Activated CD4-positive, alpha-beta T cell treated with anti-CD3 and anti-CD28 coated beads, Interleukin-2, amount 10 ng/mL, durations not matched to agents 24 days and 14 days (primary cell): ENCODE measurements at regions not wholly inside any gene's neighbourhood (a gene's known extent, or its start where the extent isn't known, plus 50 kb on each side); places are given as distances from the start of the nearest gene placed in this dataset.

ENCODE experiments used
- DNase-seq: peaks from one replicate; pipeline ENCODE4 v3.0.0; 2022
- H3K27ac Mint-ChIP-seq: one replicate; pipeline ENCODE4 v1.8.0; 2022; ENCODE audit warnings: mild to moderate bottlenecking, mixed read lengths
- H3K27me3 Mint-ChIP-seq: one replicate; pipeline ENCODE4 v1.8.0; 2022; ENCODE audit warnings: mixed read lengths
- H3K36me3 Mint-ChIP-seq: one replicate; pipeline ENCODE4 v1.8.0; 2022; ENCODE audit warnings: low read depth, mild to moderate bottlenecking, mixed read lengths
- H3K4me1 Mint-ChIP-seq: one replicate; pipeline ENCODE4 v1.8.0; 2021; ENCODE audit warnings: mixed read lengths
- H3K4me3 Mint-ChIP-seq: one replicate; pipeline ENCODE4 v1.8.0; 2022; ENCODE audit warnings: mild to moderate bottlenecking, moderate library complexity, mixed read lengths
- H3K9me3 Mint-ChIP-seq: one replicate; pipeline ENCODE4 v1.8.0; 2021; ENCODE audit warnings: mixed read lengths
- intact Hi-C: fragments of 100-400 bp; cut with micrococcal nuclease; formaldehyde crosslinking; loops from one replicate; pipeline ENCODE4 v1.15.1; 2023

- no peak for DNase-seq
- H3K27me3 Mint-ChIP-seq = no peaks in the 10 kb centered on the region
- intact Hi-C loops = no loop called here
- no peaks in the 10 kb centered on the region for H3K4me1 Mint-ChIP-seq
- H3K4me3 Mint-ChIP-seq = no peak overlapping the region
- H3K9me3 Mint-ChIP-seq = no peaks in the 10 kb centered on the region
- no peaks in the 10 kb centered on the region for H3K36me3 Mint-ChIP-seq
- H3K27ac Mint-ChIP-seq = no peak overlapping the region
These were observed 187.4 kb downstream of the KLHL28 start for GRCh38 chr14:44774396-44774795.

GRCh38 chr14:44771496-44771895, 190.3 kb downstream of the KLHL28 start:
- no peaks in the 10 kb centered on the region for H3K9me3 Mint-ChIP-seq
- no peak overlapping the region for H3K4me3 Mint-ChIP-seq
- H3K27ac Mint-ChIP-seq = no peak overlapping the region
- peaks cover 2% of the 10 kb centered on the region for H3K4me1 Mint-ChIP-seq
- intact Hi-C loops = no loop called here
- H3K27me3 Mint-ChIP-seq = no peaks in the 10 kb centered on the region
- no peaks in the 10 kb centered on the region for H3K36me3 Mint-ChIP-seq
- DNase-seq = no peak

GRCh38 chr14:44770201-44770600, 191.5 kb downstream of the KLHL28 start:
- Mint-ChIP-seq H3K27ac (no peak overlapping the region), H3K36me3 (no peaks in the 10 kb centered on the region), H3K4me3 (no peak overlapping the region), H3K4me1 (peaks cover 2% of the 10 kb centered on the region), H3K9me3 (no peaks in the 10 kb centered on the region), H3K27me3 (no peaks in the 10 kb centered on the region)
- intact Hi-C loops = no loop called here
- no peak for DNase-seq

- Mint-ChIP-seq H3K27ac (no peak overlapping the region), H3K9me3 (no peaks in the 10 kb centered on the region), H3K36me3 (no peaks in the 10 kb centered on the region), H3K4me1 (peaks cover 2% of the 10 kb centered on the region), H3K27me3 (no peaks in the 10 kb centered on the region), H3K4me3 (no peak overlapping the region)
- no peak for DNase-seq
- intact Hi-C loops = no loop called here
These were observed 192.8 kb downstream of the KLHL28 start for GRCh38 chr14:44768935-44769334.

- Mint-ChIP-seq H3K36me3 (no peaks in the 10 kb centered on the region), H3K27me3 (no peaks in the 10 kb centered on the region), H3K9me3 (no peaks in the 10 kb centered on the region), H3K27ac (no peak overlapping the region), H3K4me3 (no peak overlapping the region), H3K4me1 (peaks cover 2% of the 10 kb centered on the region)
- intact Hi-C loops = no loop called here
- no peak for DNase-seq
These were observed 194.0 kb downstream of the KLHL28 start for GRCh38 chr14:44767646-44768173.

GRCh38 chr14:44766285-44766684, 195.5 kb downstream of the KLHL28 start:
- H3K36me3 Mint-ChIP-seq = no peaks in the 10 kb centered on the region
- no peak for DNase-seq
- no peak overlapping the region for H3K27ac Mint-ChIP-seq
- intact Hi-C loops = no loop called here
- H3K4me1 Mint-ChIP-seq = peaks cover 2% of the 10 kb centered on the region
- no peaks in the 10 kb centered on the region for H3K9me3 Mint-ChIP-seq
- no peak overlapping the region for H3K4me3 Mint-ChIP-seq
- H3K27me3 Mint-ChIP-seq = no peaks in the 10 kb centered on the region

GRCh38 chr14:44763356-44763755, 198.4 kb downstream of the KLHL28 start:
- intact Hi-C loops = no loop called here
- Mint-ChIP-seq H3K27ac (no peak overlapping the region), H3K4me1 (no peaks in the 10 kb centered on the region), H3K36me3 (no peaks in the 10 kb centered on the region), H3K4me3 (no peak overlapping the region), H3K27me3 (no peaks in the 10 kb centered on the region), H3K9me3 (no peaks in the 10 kb centered on the region)
- no peak for DNase-seq

- Mint-ChIP-seq H3K27me3 (no peaks in the 10 kb centered on the region), H3K9me3 (no peaks in the 10 kb centered on the region), H3K4me3 (no peak overlapping the region), H3K4me1 (no peaks in the 10 kb centered on the region), H3K27ac (no peak overlapping the region), H3K36me3 (no peaks in the 10 kb centered on the region)
- intact Hi-C loops = no loop called here
- DNase-seq = no peak
These were observed 202.5 kb downstream of the KLHL28 start for GRCh38 chr14:44759277-44759676.

- no peak overlapping the region for H3K4me3 Mint-ChIP-seq
- no peaks in the 10 kb centered on the region for H3K27me3 Mint-ChIP-seq
- no peaks in the 10 kb centered on the region for H3K36me3 Mint-ChIP-seq
- intact Hi-C loops = no loop called here
- no peak for DNase-seq
- H3K27ac Mint-ChIP-seq = no peak overlapping the region
- H3K9me3 Mint-ChIP-seq = no peaks in the 10 kb centered on the region
- H3K4me1 Mint-ChIP-seq = no peaks in the 10 kb centered on the region
These were observed 205.2 kb downstream of the KLHL28 start for GRCh38 chr14:44756554-44756953.

- peaks cover 15% of the 10 kb centered on the region for H3K9me3 Mint-ChIP-seq
- H3K27ac Mint-ChIP-seq = no peak overlapping the region
These were observed 216.4 kb downstream of the KLHL28 start for GRCh38 chr14:44745371-44745770.

GRCh38 chr14:44742202-44742601, 219.5 kb downstream of the KLHL28 start:
- intact Hi-C loops = no loop called here

More at GRCh38 chr14:44745371-44745770, 216.4 kb downstream of the KLHL28 start:
- Mint-ChIP-seq H3K36me3 (no peaks in the 10 kb centered on the region), H3K4me3 (no peak overlapping the region), H3K27me3 (no peaks in the 10 kb centered on the region), H3K4me1 (no peaks in the 10 kb centered on the region)
- no peak for DNase-seq
- intact Hi-C loops = no loop called here

GRCh38 chr14:44741431-44741830, 220.3 kb downstream of the KLHL28 start:
- no peaks in the 10 kb centered on the region for H3K27me3 Mint-ChIP-seq
- intact Hi-C loops = no loop called here
- no peak overlapping the region for H3K4me3 Mint-ChIP-seq
- H3K4me1 Mint-ChIP-seq = no peaks in the 10 kb centered on the region
- no peaks in the 10 kb centered on the region for H3K36me3 Mint-ChIP-seq
- no peak for DNase-seq
- peaks cover 11% of the 10 kb centered on the region for H3K9me3 Mint-ChIP-seq
- no peak overlapping the region for H3K27ac Mint-ChIP-seq

More at GRCh38 chr14:44742202-44742601, 219.5 kb downstream of the KLHL28 start:
- peaks cover 11% of the 10 kb centered on the region for H3K9me3 Mint-ChIP-seq
- no peak overlapping the region for H3K27ac Mint-ChIP-seq
- H3K36me3 Mint-ChIP-seq = no peaks in the 10 kb centered on the region
- no peak for DNase-seq
- H3K27me3 Mint-ChIP-seq = no peaks in the 10 kb centered on the region
- no peak overlapping the region for H3K4me3 Mint-ChIP-seq
- H3K4me1 Mint-ChIP-seq = no peaks in the 10 kb centered on the region

GRCh38 chr14:44736326-44736725, 225.4 kb downstream of the KLHL28 start:
- no peak overlapping the region for H3K27ac Mint-ChIP-seq
- no peak overlapping the region for H3K4me3 Mint-ChIP-seq
- no peaks in the 10 kb centered on the region for H3K27me3 Mint-ChIP-seq
- H3K36me3 Mint-ChIP-seq = no peaks in the 10 kb centered on the region
- intact Hi-C loops = no loop called here
- no peaks in the 10 kb centered on the region for H3K9me3 Mint-ChIP-seq
- DNase-seq = no peak
- no peaks in the 10 kb centered on the region for H3K4me1 Mint-ChIP-seq

- Mint-ChIP-seq H3K27me3 (no peaks in the 10 kb centered on the region), H3K4me3 (no peak overlapping the region), H3K36me3 (no peaks in the 10 kb centered on the region), H3K9me3 (no peaks in the 10 kb centered on the region), H3K27ac (no peak overlapping the region), H3K4me1 (no peaks in the 10 kb centered on the region)
- intact Hi-C loops = no loop called here
- DNase-seq = no peak
These were observed 225.1 kb upstream of the FSCB start for GRCh38 chr14:44732144-44732543.

- Mint-ChIP-seq H3K4me3 (no peak overlapping the region), H3K27me3 (no peaks in the 10 kb centered on the region), H3K4me1 (no peaks in the 10 kb centered on the region), H3K36me3 (no peaks in the 10 kb centered on the region), H3K27ac (no peak overlapping the region), H3K9me3 (no peaks in the 10 kb centered on the region)
- intact Hi-C loops = no loop called here
- DNase-seq = no peak
These were observed 223.8 kb upstream of the FSCB start for GRCh38 chr14:44730860-44731259.
